Breast epithelium (tissue), 3 donors: ENCODE measurements at regions not wholly inside any gene's neighbourhood (a gene's known extent, or its start where the extent isn't known, plus 50 kb on each side); places are given as distances from the start of the nearest gene placed in this dataset.

Source experiments
- POLR2A ChIP-seq: fragments of 450-650 bp; IDR thresholded peaks from one replicate; pipeline ENCODE4 v1.6.1; 2016; ENCODE audit warnings: antibody characterized with exemption, mild to moderate bottlenecking, moderate library complexity
- POLR2AphosphoS5 ChIP-seq, 3 donors: sonication (generic); formaldehyde crosslinking; IDR thresholded peaks; one replicate each; pipeline ENCODE4 v1.6.1; 2017; ENCODE audit warnings: antibody characterized with exemption in 3 of 3
- TF ChIP-seq, protein P1 (sequence below), 3 donors: fragments of 450-650 bp; IDR thresholded peaks; one replicate each; pipeline ENCODE4 v1.5.1; 2016 to 2017; ENCODE audit warnings: antibody characterized with exemption in 3 of 3, mild to moderate bottlenecking in 3 of 3, moderate library complexity in 3 of 3

DNA sequence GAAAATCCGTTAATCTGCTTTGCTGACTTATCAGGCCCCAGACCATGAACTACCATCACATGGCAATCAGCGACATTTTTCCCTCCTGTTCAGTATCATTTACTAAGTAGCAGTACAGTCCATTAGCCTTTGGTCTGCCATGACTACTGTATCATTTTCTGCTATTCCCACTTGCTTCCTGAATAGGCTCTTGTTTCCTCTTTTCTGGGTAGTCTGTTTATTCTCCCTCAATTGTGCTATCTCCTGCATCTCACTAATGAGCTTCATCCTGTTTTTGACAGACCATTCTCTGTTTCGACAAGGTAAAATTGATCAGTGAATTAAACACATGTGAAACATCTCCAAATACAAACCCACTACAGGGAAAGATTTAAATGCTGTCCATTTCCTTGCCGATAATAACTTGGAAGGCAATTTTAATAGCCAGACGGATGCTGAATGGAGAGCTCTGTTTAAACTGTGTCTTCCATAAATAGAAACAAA, 263.5 kb upstream of the ANKRD55 start:
- TF ChIP-seq, protein P1, sequence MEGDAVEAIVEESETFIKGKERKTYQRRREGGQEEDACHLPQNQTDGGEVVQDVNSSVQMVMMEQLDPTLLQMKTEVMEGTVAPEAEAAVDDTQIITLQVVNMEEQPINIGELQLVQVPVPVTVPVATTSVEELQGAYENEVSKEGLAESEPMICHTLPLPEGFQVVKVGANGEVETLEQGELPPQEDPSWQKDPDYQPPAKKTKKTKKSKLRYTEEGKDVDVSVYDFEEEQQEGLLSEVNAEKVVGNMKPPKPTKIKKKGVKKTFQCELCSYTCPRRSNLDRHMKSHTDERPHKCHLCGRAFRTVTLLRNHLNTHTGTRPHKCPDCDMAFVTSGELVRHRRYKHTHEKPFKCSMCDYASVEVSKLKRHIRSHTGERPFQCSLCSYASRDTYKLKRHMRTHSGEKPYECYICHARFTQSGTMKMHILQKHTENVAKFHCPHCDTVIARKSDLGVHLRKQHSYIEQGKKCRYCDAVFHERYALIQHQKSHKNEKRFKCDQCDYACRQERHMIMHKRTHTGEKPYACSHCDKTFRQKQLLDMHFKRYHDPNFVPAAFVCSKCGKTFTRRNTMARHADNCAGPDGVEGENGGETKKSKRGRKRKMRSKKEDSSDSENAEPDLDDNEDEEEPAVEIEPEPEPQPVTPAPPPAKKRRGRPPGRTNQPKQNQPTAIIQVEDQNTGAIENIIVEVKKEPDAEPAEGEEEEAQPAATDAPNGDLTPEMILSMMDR (IDR thresholded peaks at IDR 0.05): no peak
- no peak for TF ChIP-seq POLR2A
- TF ChIP-seq POLR2AphosphoS5 (IDR thresholded peaks at IDR 0.05): no peak
